IPS DF 6.9 (cell line): ENCODE measurements at regions not wholly inside any gene's neighbourhood (a gene's known extent, or its start where the extent isn't known, plus 50 kb on each side); places are given as distances from the start of the nearest gene placed in this dataset.

Source experiments
- DNase-seq: peaks from one replicate; pipeline ENCODE4 v3.0.0-alpha.2; 2013; ENCODE audit warnings: low read depth, low spot score
- H3K27ac ChIP-seq: one replicate; pipeline ENCODE4 v1.5.1; 2013; ENCODE audit warnings: low read length, control low read depth
- H3K27me3 ChIP-seq: 2 replicates; pipeline ENCODE4 v1.6.1; 2013; ENCODE audit warnings: mild to moderate bottlenecking, low read length; ENCODE audit not compliant: control insufficient read depth, insufficient read depth
- H3K36me3 ChIP-seq: 2 replicates; pipeline ENCODE4 v1.6.1; 2013; ENCODE audit warnings: low read length; ENCODE audit not compliant: control insufficient read depth, insufficient read depth
- H3K4me1 ChIP-seq: 2 replicates; pipeline ENCODE4 v1.6.1; 2013; ENCODE audit warnings: low read length; ENCODE audit not compliant: control insufficient read depth, insufficient read depth
- H3K4me3 ChIP-seq: 2 replicates; pipeline ENCODE4 v1.5.1; 2013; ENCODE audit warnings: mild to moderate bottlenecking, low read length
- H3K9me3 ChIP-seq: 2 replicates; pipeline ENCODE4 v1.6.1; 2013; ENCODE audit warnings: low read length, inconsistent platforms; ENCODE audit not compliant: control insufficient read depth, insufficient read depth
- WGBS: extraction: QIAGEN DNeasy Blood & Tissue Kit; methylation state at CpG from one replicate; pipeline ENCODE4 v1.1.7; 2013; ENCODE audit warnings: mixed read lengths, missing lambda C conversion rate; ENCODE audit not compliant: insufficient read length, insufficient coverage; 5-methylcytosine and 5-hydroxymethylcytosine counted together

- WGBS, result no CpG with 5 or more reads among the region's 25 CpGs
- no peak for DNase-seq
- Histone ChIP-seq H3K4me1 (no peaks in the 10 kb centered on the region), H3K27me3 (peaks cover 9% of the 10 kb centered on the region; the same call in 1 of the 2 replicates), H3K4me3 (no peak overlapping the region), H3K27ac (no peak overlapping the region), H3K9me3 (no peaks in the 10 kb centered on the region), H3K36me3 (no peaks in the 10 kb centered on the region)
These were observed 74.4 kb upstream of the FBRSL1 start for GRCh38 chr12:132415327-132416120.

- WGBS, result no CpG with 5 or more reads among the region's 30 CpGs
- H3K27ac ChIP-seq, result no peak overlapping the region
These were observed 75.2 kb upstream of the FBRSL1 start for GRCh38 chr12:132414634-132415326.

DNA sequence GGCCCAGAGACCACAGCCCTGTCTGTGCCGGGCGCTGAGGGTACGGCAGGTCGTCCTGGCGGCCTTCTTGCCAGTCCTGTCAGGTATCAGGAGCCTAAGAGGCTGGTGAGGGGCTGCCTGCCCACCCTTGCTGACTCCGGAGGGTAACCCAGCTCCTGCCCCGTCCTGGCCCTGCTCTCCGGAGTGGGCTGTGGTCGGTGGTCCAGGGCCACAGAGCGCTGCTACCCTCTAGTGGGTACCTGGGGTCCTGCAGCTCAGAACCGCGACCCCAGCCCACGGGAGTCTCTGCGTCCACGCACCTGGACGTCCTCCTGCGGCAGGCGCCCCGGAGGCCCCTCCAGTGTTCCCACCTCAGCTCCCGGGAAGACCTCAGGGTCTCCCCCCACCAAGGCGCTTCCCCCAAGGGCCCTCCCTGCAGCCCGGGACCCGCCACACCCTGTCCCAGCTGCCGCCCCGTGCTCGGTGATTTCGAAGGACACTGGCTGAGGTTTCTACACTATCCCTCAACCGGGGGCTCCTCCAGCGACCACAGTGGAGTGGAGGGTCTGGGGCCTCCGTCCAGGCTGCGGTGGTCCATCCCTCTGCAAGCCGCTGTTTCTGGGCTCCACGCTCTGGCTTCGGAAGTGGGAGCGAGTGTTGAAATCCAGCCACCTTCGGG, 75.9 kb upstream of the FBRSL1 start:
- Histone ChIP-seq H3K27me3 (peaks cover 4% of the 10 kb centered on the region; the same call in 1 of the 2 replicates), H3K4me3 (no peak overlapping the region), H3K9me3 (no peaks in the 10 kb centered on the region), H3K4me1 (no peaks in the 10 kb centered on the region), H3K27ac (no peak overlapping the region), H3K36me3 (no peaks in the 10 kb centered on the region)
- WGBS, result no CpG with 5 or more reads among the region's 36 CpGs
- DNase-seq, result no peak

More at GRCh38 chr12:132414634-132415326, 75.2 kb upstream of the FBRSL1 start:
- Histone ChIP-seq H3K9me3 (no peaks in the 10 kb centered on the region), H3K27me3 (peaks cover 7% of the 10 kb centered on the region; the same call in 1 of the 2 replicates), H3K4me1 (no peaks in the 10 kb centered on the region), H3K36me3 (no peaks in the 10 kb centered on the region), H3K4me3 (no peak overlapping the region)
- no peak for DNase-seq

GRCh38 chr12:132411457-132411856, 78.5 kb upstream of the FBRSL1 start:
- no peaks in the 10 kb centered on the region; the same call in 1 of the 2 replicates for H3K36me3 ChIP-seq
- no peaks in the 10 kb centered on the region for H3K27me3 ChIP-seq
- no peak overlapping the region for H3K4me3 ChIP-seq
- DNase-seq, result no peak
- H3K4me1 ChIP-seq, result no peaks in the 10 kb centered on the region
- no peaks in the 10 kb centered on the region for H3K9me3 ChIP-seq
- WGBS, result no CpG with 5 or more reads among the region's 7 CpGs
- H3K27ac ChIP-seq, result no peak overlapping the region

GRCh38 chr12:132410849-132411248, 79.1 kb upstream of the FBRSL1 start:
- WGBS, result no CpG with 5 or more reads among the region's 14 CpGs
- DNase-seq, result no peak
- Histone ChIP-seq H3K36me3 (no peaks in the 10 kb centered on the region; the same call in 1 of the 2 replicates), H3K4me1 (no peaks in the 10 kb centered on the region; the same call in 1 of the 2 replicates), H3K9me3 (no peaks in the 10 kb centered on the region), H3K4me3 (no peak overlapping the region), H3K27me3 (no peaks in the 10 kb centered on the region), H3K27ac (no peak overlapping the region)

GRCh38 chr12:132410296-132410625, 79.7 kb upstream of the FBRSL1 start:
- no peak overlapping the region for H3K4me3 ChIP-seq
- no peaks in the 10 kb centered on the region; the same call in 1 of the 2 replicates for H3K36me3 ChIP-seq
- no peak for DNase-seq
- no peaks in the 10 kb centered on the region; the same call in 1 of the 2 replicates for H3K4me1 ChIP-seq
- H3K27me3 ChIP-seq, result no peaks in the 10 kb centered on the region
- WGBS, result no CpG with 5 or more reads among the region's 18 CpGs
- no peak overlapping the region for H3K27ac ChIP-seq
- H3K9me3 ChIP-seq, result no peaks in the 10 kb centered on the region

DNA sequence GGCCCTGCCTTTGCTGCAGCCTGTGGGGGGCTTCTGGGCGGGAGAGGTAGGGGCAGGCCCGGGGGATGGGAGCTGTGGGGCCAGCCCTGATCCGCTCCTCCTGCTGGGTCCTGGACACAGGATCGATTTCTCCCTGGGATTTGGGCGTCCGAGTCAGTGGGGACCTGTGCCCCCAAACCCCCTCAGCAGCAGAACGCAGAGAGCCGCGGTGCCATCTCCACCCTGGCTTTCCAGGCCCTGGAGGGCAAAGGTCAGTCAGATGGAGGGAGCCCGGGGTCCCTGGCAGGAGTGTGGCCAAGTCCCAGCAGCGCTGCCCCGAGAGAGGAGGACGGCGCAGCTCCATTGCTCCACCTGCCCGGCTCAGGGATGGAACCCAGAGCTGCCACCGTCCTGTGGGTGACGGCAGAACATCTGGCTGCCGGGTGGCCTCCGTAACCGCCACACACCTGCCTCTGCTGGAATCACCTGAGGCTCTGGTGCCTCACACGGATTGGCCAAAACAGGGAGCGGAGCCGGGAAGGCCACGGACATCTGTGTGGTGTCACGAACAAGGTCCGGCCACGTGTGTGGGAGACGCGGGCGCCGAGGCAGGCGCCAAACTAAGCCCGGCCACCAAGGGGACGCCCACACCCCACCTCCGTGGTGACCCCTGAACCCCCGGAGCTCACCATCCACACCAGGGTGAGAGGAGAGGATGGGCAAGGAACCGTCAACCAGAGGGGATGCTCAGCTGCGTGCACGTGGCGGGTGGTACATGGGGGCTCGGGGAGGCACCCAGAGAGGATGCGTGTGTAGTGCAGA, 80.3 kb upstream of the FBRSL1 start:
- Histone ChIP-seq H3K27me3 (no peaks in the 10 kb centered on the region), H3K4me3 (no peak overlapping the region), H3K36me3 (no peaks in the 10 kb centered on the region; the same call in 1 of the 2 replicates), H3K9me3 (no peaks in the 10 kb centered on the region), H3K4me1 (no peaks in the 10 kb centered on the region; the same call in 1 of the 2 replicates), H3K27ac (no peak overlapping the region)
- no CpG with 5 or more reads among the region's 42 CpGs for WGBS
- no peak for DNase-seq

- H3K4me1 ChIP-seq, result no peaks in the 10 kb centered on the region; the same call in 1 of the 2 replicates
- no peak for DNase-seq
- H3K9me3 ChIP-seq, result no peaks in the 10 kb centered on the region
- H3K4me3 ChIP-seq, result no peak overlapping the region
- H3K27me3 ChIP-seq, result no peaks in the 10 kb centered on the region
- no peak overlapping the region for H3K27ac ChIP-seq
- H3K36me3 ChIP-seq, result no peaks in the 10 kb centered on the region; the same call in 1 of the 2 replicates
- WGBS, result no CpG with 5 or more reads among the region's 33 CpGs
These were observed 79.5 kb upstream of the GALNT9 start for GRCh38 chr12:132408626-132409494.

GRCh38 chr12:132407992-132408391, 78.6 kb upstream of the GALNT9 start:
- no CpG with 5 or more reads among the region's 10 CpGs for WGBS
- no peak for DNase-seq
- Histone ChIP-seq H3K4me3 (no peak overlapping the region), H3K4me1 (no peaks in the 10 kb centered on the region; the same call in 1 of the 2 replicates), H3K27me3 (no peaks in the 10 kb centered on the region), H3K27ac (no peak overlapping the region), H3K36me3 (no peaks in the 10 kb centered on the region; the same call in 1 of the 2 replicates), H3K9me3 (no peaks in the 10 kb centered on the region)
